NCI-H187 (cell line): ENCODE measurements at regions not wholly inside any gene's neighbourhood (a gene's known extent, or its start where the extent isn't known, plus 50 kb on each side); places are given as distances from the start of the nearest gene placed in this dataset.

ENCODE experiments used
- DNase-seq, 2 experiments: peaks; one replicate each; lab custom pipeline; 2025; lab: John Stamatoyannopoulos, UW

DNA sequence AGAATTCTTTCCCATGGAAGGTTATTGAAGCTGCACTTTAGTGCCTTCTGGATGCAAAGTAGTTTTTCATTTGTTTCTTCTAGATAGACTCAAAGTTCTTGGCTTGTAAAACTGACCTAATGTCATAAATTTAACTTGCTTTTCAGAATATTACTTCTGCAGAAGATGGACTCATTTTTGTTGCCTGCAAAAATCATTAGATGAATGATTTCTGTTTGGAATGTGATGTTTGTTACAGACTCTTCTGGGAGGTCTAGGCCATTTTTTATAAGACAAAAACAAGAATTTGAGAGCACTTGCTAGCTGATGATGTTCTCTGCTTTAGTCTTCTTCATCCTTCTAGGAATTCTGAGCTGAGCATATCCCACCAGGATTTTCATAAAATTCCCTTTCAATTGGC, 308.6 kb upstream of the GIMD1 start:
- no peak for DNase-seq

DNA sequence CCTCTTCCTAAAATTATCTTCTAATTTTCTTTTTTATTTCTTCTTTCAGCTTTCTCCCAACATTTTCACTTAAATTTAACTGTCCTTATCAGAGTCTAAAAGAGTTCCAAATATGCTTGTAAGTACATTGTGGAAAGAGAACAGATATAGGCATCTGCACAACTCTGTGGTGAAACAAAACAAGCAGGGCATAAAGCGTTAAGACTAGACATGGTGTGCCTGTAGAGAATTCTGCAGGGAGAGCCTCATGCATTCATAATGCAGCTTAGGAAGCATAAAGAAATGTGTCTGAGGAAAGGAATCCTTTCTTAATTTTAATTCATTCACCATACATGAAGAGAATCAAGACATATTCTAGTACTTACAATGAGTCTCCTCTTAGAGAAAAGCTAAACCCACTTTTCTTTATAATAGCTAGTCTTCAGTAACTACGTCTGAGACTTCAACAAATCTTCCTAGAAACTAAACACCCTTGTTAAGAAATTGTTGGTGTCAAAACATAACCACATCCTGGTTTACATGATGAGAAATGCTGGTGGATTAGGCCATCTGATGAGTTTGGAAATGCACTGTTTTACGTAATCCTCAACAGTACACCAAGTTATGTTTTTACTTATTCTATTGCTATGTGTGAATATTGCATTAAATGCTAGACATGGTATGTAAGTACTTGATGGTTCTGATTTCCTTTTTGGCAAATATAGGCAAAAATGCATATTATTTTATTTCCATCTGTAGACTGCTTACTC, 307.8 kb upstream of the GIMD1 start:
- no peak for DNase-seq

DNA sequence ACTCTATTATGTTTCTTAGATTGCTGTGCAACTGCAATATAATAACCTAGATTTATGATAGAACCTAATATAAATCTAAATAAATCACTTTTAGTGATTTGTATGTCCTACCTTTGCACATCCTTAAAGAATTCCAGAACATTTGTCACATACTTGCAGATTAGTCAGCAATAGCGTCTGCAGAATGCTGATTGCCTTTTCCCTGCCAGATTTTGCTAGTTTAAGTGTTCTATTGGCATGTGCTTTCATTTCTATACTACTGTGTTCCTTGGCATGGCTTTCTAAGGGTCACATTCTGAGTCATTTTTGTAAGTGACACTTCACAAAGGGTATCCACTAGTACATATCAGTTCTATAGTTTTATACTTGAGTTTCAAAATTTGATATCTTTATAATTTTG, 303.1 kb upstream of the GIMD1 start:
- DNase-seq = no peak

DNA sequence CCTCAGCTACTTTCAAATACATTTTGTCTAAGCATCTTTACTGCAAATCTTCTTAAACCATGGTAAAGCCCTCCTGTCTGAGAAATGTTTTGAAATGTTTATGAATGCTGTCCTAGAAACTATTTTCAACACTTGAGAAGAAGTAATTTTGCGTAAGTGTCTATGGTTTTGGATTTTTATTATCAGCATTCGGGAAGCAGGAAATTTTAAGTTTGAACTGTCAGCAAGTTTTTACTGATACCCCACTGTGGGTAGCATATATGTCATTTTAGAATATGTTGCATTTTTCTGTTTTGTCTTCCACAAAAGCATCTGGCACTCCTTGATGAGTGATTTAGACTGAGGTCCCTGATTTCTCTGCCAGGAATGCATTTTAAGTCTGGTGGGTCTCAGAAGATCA, 302.4 kb upstream of the GIMD1 start:
- no peak for DNase-seq

DNA sequence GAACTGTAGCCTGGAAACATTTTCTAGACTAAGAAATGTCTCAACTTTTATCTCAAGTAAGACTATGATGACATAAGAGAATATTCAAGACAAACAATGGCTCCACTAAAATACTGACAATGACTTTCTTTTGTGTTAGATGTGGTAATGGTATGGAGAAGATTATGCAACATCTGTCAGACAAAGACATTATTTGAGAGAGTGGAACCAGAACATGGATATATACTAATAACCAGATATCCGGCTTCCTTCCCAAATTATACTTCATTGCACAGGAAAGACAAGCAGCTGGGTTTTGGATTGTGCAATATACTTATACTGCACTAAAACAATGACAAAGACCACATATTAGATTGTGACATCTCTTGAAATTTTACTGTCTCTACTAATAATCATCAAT, 290.8 kb upstream of the GIMD1 start:
- no peak for DNase-seq

DNA sequence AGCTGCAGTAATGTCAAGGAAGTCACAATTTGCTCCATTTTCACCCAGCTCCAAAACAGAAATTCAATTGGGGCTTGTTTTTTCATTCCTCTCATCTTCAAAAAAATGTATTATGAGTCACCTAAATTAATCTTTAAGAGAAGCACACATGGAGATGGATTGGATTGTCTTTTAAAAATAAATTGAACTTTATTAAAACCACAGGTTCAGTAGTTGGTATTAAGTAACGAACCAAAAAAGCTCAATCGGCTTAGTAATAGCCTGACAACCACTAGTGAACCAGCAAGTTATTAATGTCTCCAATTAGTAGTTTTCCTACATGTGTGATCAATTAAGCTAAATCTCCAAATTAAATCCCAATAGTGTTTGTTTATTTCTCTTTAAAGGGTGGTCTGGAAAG, 283.5 kb upstream of the GIMD1 start:
- DNase-seq = no peak

DNA sequence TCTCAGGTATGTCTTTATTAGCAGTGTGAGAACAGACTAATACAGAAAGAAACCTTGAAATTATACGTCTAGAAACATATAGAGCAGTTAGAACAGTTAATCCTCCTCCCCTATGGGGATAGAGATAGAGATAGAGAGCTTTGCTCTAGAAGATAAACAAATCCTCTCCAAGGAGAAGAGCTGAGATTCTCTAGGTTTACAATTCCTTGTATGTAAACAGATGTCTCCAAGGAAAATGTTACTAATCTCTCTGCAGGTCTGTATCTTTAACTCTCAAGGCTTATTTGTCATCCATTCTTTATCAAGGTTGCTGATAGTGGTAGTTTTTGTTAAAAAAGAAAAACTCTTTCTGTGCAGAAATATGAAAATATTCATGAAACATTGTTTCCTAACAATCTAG, 282.1 kb upstream of the GIMD1 start:
- no peak for DNase-seq

DNA sequence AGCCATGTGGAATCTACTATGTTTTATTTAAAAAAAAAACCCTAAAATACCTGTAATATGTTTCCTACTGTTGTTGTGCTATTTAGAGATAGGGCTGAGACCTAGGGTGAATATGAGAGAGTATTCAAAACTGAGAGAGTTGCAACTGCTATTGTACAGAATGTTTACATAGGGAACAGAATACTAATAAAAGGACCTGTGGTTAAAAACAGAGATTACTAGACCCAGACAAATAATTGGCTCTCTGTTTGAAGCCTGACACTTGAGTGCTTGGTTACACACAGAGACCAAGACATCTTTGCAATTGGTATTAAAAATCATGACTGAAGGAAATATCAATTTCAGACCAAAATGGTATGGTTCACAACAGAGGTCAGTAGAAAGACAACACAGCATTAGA, 278.9 kb upstream of the GIMD1 start:
- DNase-seq = no peak

DNA sequence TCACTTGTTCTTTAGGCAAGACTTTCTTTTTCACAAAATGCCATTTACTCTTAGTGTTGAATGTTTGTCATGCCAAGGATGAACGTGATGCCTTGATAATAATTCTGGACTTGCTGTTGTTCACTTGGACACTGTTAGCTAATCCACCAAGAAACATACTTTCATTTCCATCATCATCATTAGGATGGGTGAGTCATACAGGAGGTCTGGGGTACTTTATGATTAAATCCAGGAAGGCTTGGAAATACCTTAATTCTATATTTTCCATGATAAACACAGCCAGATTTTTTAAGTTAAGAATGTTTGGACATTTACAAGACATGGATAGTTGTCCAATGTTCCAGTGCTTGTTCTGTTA, 260.7 kb upstream of the GIMD1 start:
- DNase-seq = no peak

DNA sequence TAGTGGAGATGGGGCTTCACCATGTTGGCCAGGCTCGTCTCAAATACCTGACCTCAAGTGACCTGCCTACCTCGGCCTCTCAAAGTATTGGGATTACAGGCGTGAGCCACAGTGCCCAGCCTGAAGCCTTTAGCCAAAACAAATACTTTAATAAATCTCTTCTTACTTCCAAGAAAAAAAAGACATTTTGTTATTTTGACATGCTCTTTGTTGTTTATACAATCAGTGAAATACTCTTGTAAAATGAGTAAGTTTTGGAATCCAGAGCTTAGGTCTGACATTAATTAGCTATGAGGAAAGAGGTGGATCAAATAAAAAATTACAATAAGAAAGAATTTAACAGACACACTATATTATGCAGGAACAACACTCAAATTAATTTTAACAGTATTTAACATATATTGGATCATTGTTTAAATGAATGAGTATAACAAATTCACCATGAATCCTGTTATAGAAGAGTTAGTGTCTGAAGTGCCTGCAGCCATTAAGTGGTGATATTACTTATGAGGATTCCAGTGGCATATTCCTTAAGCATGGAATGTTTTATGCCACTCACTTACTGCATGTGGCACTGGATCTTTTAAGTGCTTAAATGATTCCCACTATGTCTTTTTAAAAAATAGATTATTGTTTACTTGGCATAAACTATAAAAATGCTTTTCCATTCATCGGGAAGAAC, 260.1 kb upstream of the GIMD1 start:
- no peak for DNase-seq

DNA sequence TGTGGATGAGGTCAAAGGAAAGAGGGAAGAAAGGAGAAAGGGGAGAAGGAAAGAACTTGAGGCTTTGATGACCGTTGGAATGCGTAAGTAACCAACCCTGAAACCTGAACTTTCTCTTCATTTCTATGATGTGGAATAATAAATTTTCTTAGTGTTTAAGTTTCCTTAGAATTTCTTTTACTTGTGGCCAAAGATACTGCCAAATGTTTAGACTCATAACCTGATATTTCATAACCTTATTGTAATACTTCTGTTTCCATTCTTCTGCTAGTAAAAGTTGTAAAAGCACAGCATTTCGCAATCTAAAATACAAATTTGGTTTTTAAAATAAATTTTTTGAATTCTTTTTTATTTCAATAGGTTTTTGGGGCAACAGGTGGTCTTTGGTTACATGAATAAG, 258.5 kb upstream of the GIMD1 start:
- no peak for DNase-seq

DNA sequence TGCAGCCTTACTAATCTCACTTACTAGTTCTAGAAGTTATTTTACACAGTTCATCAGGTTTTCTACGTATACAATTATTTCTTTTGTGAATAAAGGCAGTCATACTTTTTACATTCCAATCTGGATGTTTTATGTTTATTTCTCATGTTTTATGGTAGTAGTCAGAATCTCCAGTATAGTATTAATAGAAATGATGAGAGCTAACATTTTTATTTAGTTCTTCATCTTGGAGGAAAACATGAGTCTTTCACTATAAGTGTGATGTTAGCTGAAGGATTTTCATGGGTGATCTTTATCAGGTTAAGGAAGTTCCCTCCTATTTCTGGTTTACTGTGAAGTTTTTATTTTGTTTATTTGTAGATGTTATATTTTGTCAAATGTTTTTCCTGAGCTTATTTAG, 256.1 kb upstream of the GIMD1 start:
- no peak for DNase-seq

DNA sequence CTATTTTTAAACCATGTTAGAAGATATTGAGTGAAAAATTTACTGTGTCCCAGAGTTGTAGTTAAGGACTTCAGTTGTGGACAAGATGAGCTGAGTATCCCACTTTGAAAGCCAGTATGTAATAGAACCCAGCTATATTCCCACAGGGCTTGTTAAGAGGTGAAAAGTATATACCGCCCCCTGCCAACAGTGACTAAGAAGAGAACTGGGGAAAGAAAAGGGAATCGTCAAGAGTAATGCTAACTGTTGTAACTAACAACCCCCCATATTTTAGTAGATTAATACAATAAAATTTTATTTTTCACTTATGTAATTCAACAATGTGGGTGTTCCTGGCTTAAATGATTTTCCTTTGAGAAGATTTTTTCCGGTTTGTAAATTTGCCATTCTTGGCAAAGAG, 250.4 kb upstream of the GIMD1 start:
- no peak for DNase-seq

DNA sequence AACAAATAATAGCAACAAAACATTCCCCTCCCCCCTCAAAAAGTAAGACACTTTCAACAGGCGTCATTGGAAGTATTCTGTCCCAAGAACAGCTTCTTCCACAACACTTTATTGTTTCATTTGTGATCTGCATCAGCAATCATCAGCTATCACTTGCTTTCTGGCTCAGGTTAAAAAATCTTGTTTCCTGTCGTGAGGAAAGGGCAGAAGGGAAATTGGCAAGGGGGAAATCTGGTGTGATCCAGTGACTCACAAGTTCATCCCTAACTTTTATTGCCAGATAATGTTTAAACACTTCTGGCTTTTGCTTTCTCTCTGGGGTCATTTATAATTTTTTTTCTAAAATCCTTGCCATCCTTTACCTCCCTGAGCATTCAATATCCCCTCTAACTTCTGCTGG, 247.4 kb upstream of the GIMD1 start:
- no peak for DNase-seq

DNA sequence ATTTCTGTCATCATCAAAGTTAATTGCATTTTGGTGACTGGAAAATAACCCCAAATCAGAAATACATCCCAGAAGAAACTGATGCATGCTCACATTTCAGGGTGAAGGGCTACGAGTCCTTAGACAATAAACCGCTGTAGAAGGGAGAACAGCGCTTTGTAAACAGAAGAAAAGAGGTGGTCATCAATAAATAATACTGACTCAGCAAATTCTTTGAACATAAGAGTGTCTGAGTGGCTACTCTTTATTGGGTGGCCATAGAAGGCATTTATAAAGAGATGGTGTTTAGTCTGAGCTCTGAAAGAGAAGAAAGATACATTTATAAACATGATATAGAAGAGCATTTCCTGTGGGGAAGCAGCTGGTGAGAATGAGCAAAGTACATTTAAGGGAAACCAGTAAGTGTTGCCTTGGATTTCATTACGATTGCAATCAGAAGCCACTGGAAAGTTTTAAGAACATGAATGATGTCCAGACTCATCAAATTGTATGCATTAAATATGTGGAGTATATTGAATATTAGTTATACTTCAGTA, 246.9 kb upstream of the GIMD1 start:
- no peak for DNase-seq

DNA sequence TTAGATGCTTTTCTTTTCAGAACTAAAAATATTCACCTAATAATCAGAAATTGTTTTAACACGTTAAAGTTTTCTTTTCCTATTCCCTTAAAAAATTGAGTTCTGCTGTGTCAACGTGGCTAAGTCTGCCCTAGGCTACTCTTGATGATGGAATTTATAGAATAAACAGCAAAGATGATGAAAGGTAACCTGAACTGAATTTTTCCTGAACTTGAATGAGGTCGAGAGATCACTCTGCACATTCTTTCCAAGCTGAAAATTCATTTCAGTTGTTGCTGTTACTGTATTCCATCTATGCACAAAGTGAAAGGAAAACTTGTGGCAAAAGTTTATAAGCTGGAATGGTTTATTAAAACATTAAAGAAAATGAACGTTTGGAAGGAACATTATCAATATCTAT, 245.9 kb upstream of the GIMD1 start:
- no peak for DNase-seq

DNA sequence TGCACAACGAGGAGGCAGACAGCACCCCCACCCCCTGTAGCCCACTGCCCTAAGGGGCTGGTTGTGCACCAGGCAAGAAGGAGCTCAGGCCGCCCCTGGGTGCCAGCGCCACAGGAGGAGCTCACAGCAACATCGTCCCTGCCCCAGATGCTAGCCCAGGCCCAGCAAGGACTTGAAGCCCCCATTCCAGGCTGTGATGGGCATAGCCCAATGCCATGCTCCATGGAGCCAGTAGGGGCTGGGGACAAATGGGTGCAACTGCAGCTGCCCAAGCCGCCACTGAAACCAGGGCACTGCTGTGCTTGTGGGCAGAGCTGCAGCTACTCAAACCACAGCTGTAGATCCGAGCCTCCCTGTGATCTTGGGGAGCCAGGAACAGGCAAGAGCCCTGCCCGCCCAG, 241.3 kb upstream of the GIMD1 start:
- no peak for DNase-seq

DNA sequence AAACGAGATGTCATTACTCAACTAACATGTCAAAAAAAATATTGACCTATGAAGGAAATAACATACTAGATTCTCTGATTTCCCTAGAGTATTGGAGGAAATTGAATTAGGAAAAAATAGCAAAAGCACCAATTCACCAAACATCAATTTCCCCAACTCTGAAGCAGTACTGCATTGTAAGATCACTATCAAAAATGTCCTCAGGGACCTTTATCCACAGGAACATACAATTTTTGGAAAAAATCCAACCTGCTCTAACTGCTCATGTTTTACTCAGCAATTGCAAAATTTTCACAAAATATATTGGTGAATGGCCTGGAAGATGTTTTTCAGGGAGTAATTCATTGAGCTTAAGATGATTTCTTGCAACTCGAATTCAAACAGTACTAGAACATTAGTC, 239.0 kb upstream of the GIMD1 start:
- no peak for DNase-seq

DNA sequence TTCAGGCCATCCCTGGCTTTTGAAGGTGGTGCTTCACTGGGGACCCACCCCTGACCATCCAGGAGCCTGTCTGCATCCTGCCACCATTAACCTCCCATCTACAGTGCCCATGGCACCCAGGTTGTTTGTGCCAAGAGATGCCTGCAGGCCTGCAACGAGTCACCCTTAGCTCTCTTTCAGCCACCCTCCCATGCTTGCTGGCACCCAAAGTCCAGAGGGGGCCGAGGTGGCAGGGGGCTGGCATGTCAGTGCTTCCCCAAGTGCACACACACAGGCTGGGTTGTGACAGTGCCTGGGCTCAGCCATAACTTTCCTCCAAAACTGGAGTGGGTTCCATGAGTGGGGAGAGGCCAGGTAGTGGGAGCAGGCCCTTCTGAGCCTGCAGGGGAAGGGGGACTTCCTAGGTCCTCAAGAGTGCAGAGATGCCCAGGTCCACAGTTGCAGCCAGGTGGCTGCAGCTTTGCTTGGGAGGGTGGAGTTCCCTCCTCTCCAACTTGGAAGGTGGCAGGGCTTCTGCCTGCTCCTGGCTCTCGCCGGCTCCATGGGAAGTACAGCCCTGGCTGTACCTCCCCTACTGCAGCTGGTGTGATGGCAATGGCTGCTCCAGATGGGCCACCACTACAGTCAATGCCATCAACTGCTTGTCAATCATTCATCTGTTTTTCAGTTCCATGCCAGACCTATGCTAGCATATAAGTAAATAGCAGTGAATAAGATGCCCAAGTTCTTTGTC, 235.9 kb upstream of the GIMD1 start:
- no peak for DNase-seq

DNA sequence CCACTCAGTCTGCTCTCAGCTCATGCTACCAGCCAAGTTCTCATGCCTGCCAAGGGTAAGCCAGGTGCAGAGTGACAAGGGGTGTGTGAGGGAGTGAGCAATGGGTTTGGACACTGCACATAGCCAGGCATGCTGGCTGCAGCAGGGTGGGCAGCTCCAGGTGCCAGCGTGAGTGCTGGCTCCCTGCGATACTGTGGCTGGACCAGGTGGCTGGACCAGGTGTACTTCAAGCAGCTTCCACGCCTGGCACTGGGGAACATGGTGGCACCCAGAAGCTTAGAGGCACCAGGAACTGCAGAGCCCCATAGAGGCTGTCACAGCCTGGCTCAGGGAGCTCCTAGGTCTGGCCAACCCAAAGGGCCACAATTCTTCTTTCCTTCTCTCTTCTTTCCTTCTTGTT, 234.9 kb upstream of the GIMD1 start:
- no peak for DNase-seq

DNA sequence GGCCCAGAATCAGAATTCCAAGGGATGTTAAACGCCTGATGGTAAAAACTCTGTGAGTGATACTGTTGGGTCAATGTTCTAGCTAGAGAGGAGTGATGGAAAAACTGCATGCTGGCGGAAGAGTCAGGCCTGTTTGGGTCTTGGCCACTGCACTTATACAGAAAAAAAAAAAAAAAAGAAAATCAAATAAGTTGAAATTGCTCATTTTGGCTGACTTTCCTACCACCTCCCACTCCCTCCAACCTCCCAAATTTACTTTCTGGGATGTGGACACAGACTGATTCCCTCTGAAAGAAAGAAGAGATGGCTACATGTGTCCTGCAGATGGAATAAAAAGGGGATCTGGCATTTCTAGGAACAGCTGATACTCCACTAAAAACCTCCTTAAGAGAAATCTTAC, 234.1 kb upstream of the GIMD1 start:
- DNase-seq = no peak

DNA sequence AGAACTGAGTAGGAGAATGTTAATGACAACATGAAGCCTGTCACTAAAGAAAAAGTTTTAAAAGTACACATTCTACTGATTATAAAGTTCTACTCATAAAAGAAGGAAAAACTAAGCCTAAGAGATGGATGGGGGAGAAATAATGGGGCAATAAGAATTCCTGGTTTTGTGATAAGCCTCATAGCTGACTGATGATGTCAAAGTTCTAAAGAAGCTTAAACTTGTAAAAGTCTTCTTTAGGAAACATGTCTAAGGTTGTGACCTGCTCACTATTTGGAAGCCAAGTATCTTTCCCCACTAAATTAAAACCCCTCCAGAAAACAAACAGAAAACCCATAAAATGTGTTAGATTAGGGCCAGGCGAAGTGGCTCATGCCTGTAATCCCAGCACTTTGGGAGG, 232.9 kb upstream of the GIMD1 start:
- no peak for DNase-seq

DNA sequence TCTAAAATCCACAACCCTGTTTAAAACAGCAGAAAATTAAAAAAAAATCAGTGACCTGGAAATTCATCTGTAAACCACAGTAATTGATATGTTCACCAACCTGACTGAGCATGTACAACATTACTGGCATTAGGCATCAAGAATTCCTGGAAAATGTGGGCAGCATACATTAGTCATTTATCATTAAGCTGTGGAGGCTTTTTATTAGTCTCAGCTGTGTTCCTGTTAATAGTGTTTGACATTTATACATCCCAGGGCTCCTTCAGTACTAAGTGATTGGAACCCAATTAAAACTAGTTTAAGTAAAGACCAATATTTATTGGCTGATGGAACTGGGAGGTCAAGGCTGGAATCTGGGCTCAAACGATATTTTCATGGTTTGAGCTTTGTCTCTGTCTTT, 227.3 kb upstream of the GIMD1 start:
- DNase-seq = no peak
